ENCODE measurements at regions not wholly inside any gene's neighbourhood (a gene's known extent, or its start where the extent isn't known, plus 50 kb on each side); places are given as distances from the start of the nearest gene placed in this dataset.

DNA sequence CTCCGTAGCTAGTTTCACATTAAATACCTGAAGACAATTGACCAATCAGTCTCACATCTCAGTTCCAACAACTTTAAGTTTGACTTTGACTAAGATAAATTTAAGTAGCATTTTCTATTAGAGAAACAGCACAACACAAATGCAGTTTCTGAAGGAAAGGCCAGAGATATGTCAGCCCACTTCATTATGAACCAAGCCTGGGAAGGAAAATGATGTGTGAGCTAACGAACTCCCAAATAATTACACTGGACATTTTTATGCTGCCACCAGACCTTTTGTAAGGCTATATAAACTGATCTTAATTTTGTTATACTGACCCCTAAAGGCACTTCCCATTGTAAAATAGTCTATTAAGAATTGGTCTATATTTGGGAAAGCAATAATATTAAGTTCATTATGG lies 57.9 kb upstream of the DACH1 start:
- TF ChIP-seq, protein P1, sequence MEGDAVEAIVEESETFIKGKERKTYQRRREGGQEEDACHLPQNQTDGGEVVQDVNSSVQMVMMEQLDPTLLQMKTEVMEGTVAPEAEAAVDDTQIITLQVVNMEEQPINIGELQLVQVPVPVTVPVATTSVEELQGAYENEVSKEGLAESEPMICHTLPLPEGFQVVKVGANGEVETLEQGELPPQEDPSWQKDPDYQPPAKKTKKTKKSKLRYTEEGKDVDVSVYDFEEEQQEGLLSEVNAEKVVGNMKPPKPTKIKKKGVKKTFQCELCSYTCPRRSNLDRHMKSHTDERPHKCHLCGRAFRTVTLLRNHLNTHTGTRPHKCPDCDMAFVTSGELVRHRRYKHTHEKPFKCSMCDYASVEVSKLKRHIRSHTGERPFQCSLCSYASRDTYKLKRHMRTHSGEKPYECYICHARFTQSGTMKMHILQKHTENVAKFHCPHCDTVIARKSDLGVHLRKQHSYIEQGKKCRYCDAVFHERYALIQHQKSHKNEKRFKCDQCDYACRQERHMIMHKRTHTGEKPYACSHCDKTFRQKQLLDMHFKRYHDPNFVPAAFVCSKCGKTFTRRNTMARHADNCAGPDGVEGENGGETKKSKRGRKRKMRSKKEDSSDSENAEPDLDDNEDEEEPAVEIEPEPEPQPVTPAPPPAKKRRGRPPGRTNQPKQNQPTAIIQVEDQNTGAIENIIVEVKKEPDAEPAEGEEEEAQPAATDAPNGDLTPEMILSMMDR (IDR thresholded peaks at IDR 0.05 in 2 of 3, conservative IDR thresholded peaks at IDR 0.05 in 1 of 3; ENCODE audit: control insufficient read depth in 2 of 3, extremely low read depth in 1 of 3, insufficient read depth in 1 of 3, low read depth in 3 of 3, low read length in 3 of 3): no peak
- TF ChIP-seq CHD2 (IDR thresholded peaks at IDR 0.05; ENCODE audit: borderline replicate concordance, low read depth, low read length): no peak
